ENCODE measurements at regions not wholly inside any gene's neighbourhood (a gene's known extent, or its start where the extent isn't known, plus 50 kb on each side); places are given as distances from the start of the nearest gene placed in this dataset.

DNA sequence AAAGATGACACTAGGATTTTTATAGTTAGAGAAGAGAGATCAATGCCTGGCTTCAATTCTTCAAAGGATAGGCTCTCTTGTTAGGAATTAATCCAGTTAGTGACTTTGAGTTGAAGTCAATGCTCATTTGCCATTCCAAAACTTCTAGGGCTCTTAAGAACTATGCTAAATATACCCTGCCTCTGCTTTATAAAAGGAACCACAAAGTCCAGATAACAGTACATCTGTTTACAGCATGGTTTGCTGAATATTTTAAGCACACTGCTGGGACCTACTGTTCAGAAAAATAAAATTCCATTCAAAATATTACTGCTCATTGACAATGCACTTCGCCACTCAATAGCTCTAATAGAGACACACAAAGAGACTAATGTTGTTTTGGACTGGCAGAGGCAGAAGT, 786.6 kb upstream of the DPPA4 start:
- intact Hi-C loops (cut with micrococcal nuclease), result no loop called here
- Mint-ChIP-seq H3K9me3 (peaks cover 20% of the 10 kb centered on the region), H3K4me3 (no peak overlapping the region), H3K4me1 (ENCODE audit: low read depth) (no peaks in the 10 kb centered on the region), H3K36me3 (ENCODE audit: low read depth) (no peaks in the 10 kb centered on the region), H3K27me3 (no peaks in the 10 kb centered on the region), H3K27ac (no peak overlapping the region)

DNA sequence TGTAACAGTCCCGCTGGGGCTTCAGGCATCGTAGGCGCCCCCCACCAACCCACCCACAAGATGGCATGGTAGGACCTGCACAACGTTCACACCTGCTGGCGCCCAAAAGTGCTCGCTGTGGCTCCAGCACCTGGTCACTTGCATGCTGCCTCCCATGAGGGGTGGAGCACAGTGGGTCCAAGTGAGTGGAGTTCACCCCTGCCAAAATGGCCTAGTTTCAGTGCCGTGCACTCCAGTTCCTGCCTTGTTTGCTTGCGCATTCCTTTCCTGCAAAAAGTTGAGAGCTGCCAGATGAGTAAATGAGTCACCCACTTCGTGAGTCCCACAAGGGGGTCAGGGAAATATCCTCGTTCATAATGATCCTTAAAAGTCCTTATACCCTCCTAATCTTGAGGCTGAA, 788.7 kb upstream of the DPPA4 start:
- Mint-ChIP-seq H3K4me1 (ENCODE audit: low read depth) (no peaks in the 10 kb centered on the region), H3K4me3 (no peak overlapping the region), H3K9me3 (peaks cover 33% of the 10 kb centered on the region), H3K36me3 (ENCODE audit: low read depth) (no peaks in the 10 kb centered on the region), H3K27ac (no peak overlapping the region), H3K27me3 (no peaks in the 10 kb centered on the region)
- intact Hi-C loops (cut with micrococcal nuclease), result loop anchor here (5.0 kb wide), 1 partner anchor 51 kb away; no protein-coding TSS in a partner anchor

DNA sequence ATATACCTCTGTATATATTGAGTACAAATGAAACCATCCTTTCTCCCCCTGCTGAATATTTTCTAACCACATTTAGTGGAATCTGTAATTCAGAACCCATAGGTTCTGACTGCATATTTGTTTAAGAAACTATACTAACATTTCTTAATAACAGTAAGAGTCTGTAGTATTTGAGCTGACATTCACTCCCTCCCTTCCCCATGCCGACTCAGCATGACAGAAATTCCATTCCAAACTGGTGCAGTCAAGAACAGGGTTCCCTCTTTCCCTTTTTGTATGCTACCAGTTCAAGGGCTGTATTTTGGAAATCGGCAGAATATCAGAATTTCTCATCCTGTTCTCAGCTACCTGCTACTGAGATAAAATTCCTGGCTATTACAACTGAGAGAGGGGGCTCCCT, 796.6 kb upstream of the DPPA4 start:
- H3K27ac Mint-ChIP-seq, result no peak overlapping the region

DNA sequence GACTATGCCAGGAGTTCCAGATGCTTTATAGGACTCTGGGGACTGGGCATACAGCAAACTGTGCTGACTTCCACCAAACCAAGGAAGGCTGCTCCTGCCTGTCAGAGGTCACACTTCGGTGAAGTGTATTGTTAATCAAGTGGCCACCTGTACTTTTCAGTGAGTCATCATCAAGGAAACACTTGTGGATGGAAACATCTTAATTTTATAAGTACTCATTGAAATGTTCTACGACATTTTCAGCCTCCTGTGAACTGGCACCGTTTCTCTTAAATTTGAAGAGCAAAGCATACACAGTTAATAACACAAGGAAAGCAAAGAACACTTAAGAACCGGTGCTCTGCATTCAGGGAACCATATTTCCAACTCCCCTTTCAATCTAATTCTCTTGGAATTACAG, 801.7 kb upstream of the DPPA4 start:
- no peaks in the 10 kb centered on the region for H3K4me1 Mint-ChIP-seq (ENCODE audit: low read depth)
- no peaks in the 10 kb centered on the region for H3K27me3 Mint-ChIP-seq
- H3K4me3 Mint-ChIP-seq, result no peak overlapping the region
- intact Hi-C loops (cut with micrococcal nuclease), result no loop called here
- H3K9me3 Mint-ChIP-seq, result peaks cover 36% of the 10 kb centered on the region
- H3K27ac Mint-ChIP-seq, result no peak overlapping the region
- no peaks in the 10 kb centered on the region for H3K36me3 Mint-ChIP-seq (ENCODE audit: low read depth)

More for the DNA sequence above, 796.6 kb upstream of the DPPA4 start:
- Mint-ChIP-seq H3K4me1 (ENCODE audit: low read depth) (no peaks in the 10 kb centered on the region), H3K4me3 (no peak overlapping the region), H3K27me3 (no peaks in the 10 kb centered on the region), H3K9me3 (peaks cover 50% of the 10 kb centered on the region), H3K36me3 (ENCODE audit: low read depth) (no peaks in the 10 kb centered on the region)
- intact Hi-C loops (cut with micrococcal nuclease), result no loop called here

DNA sequence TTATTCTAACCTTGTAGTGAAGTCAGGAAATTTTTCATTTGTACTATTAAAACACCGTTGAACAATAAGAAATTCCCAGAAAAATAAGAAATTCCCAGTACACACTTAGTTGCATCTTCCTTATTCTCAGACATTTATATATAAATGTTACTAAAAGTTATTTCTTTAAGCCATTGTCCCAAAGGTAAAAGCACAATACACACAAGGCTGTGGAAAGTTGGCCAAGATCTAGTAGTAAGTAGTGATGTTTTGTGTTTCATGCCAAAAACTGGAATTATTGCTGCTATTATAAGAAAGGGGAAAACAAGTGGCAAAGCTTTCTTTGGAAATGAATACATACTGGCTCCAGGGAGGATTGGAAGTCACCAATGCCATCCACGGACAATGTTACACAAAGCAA, 802.5 kb upstream of the DPPA4 start:
- H3K9me3 Mint-ChIP-seq, result peaks cover 28% of the 10 kb centered on the region
- H3K36me3 Mint-ChIP-seq (ENCODE audit: low read depth), result no peaks in the 10 kb centered on the region
- no peak overlapping the region for H3K27ac Mint-ChIP-seq
- no peaks in the 10 kb centered on the region for H3K27me3 Mint-ChIP-seq
- H3K4me3 Mint-ChIP-seq, result no peak overlapping the region
- intact Hi-C loops (cut with micrococcal nuclease), result no loop called here
- no peaks in the 10 kb centered on the region for H3K4me1 Mint-ChIP-seq (ENCODE audit: low read depth)

DNA sequence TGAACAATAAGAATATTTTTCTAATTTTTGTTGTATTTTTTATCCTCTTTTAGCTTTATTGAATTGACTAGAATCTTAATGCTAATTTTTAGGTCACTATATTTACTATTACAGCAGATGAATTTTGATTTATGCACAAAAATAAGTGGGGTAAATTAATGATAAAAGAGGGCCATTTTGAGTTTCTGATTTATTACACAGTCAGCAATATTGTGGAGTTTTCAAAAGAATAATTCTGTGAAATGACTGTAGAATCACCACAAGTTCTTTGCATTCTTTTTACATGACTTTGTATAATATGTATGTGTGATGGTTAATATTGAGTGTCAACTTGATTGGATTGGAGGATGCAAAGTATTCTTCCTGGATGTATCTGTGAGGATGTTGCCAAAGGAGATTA, 812.4 kb upstream of the DPPA4 start:
- no peaks in the 10 kb centered on the region for H3K36me3 Mint-ChIP-seq (ENCODE audit: low read depth)
- no peaks in the 10 kb centered on the region for H3K4me1 Mint-ChIP-seq (ENCODE audit: low read depth)
- H3K27ac Mint-ChIP-seq, result no peak overlapping the region
- no peak overlapping the region for H3K4me3 Mint-ChIP-seq
- H3K9me3 Mint-ChIP-seq, result peaks cover 17% of the 10 kb centered on the region
- intact Hi-C loops (cut with micrococcal nuclease), result no loop called here
- H3K27me3 Mint-ChIP-seq, result no peaks in the 10 kb centered on the region

DNA sequence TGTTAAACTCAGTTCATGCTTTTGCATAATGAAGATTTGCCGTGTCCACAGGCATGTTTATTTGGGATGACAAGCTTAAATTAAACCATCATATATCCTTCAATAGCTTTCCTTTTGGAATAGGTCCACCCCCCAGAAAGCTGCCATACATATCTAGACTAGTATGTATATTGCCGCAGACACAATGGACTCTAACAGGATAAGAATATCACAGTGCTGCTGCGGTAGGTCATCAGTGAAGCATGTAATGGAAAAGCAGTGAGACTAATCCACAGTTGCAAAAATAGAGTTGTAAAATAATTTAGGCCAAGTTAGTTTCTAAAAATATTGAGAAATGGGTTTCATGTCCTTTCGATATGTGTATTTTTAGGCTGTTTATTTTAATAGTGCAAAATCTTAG, 819.9 kb upstream of the DPPA4 start:
- no peaks in the 10 kb centered on the region for H3K4me1 Mint-ChIP-seq (ENCODE audit: low read depth)
- peaks cover 9% of the 10 kb centered on the region for H3K9me3 Mint-ChIP-seq
- H3K4me3 Mint-ChIP-seq, result no peak overlapping the region
- H3K27ac Mint-ChIP-seq, result no peak overlapping the region
- intact Hi-C loops (cut with micrococcal nuclease), result no loop called here
- H3K36me3 Mint-ChIP-seq (ENCODE audit: low read depth), result no peaks in the 10 kb centered on the region
- H3K27me3 Mint-ChIP-seq, result no peaks in the 10 kb centered on the region

DNA sequence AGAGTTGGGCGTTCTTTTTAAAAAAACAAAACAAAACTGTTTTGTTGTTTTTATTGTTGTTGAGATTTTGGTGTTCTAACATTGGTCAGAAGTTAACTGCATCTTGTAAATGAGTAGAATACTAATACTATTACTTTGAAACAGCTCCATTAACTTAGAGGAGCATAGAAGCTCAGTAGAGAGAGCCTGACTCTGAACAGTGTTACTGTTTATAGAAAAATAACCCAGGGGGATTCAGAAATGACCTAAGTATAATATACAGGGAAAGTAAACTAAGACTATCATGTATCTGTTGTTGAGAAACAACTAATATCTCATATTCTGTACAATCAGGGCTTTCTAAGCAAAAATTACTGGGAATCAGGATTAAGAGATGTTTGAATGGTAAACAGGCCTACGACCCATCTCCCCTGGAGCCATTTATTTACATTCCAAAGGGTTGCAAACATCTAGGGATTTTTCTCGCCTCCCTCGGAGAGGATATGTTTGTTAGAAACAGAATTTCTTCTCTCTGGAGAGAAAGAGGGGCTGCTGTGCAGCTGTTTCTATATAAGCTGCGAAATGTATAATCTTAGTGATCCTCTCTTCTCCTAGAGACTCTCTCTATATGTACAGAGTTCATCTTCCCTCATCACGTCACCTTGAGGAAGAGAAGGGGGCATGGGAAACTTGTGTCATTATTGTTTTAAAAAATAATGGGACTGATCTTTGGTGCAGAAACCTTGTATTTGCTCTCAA, 827.5 kb upstream of the DPPA4 start:
- Mint-ChIP-seq H3K27ac (no peak overlapping the region), H3K36me3 (ENCODE audit: low read depth) (no peaks in the 10 kb centered on the region), H3K9me3 (peaks cover 17% of the 10 kb centered on the region), H3K4me1 (ENCODE audit: low read depth) (no peaks in the 10 kb centered on the region), H3K4me3 (no peak overlapping the region), H3K27me3 (no peaks in the 10 kb centered on the region)
- intact Hi-C loops (cut with micrococcal nuclease), result no loop called here

DNA sequence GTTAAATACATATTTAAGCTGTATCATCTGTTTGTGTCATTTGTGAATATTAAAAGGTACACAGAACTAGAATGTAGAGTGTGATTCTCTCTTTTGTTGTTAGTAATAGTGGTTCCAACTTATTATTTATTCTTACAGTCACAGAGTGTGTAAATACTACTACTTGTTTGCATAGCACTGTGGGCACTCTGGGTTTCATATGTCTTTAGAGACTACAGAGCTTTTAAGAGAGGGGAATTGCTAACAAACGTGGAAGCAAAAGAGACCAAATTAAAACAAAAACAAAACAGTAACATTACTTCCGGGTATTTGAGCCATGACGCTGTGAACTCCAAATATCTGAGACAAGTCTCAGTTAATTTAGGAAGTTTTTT, 828.0 kb upstream of the DPPA4 start:
- Mint-ChIP-seq H3K27me3 (no peaks in the 10 kb centered on the region), H3K4me3 (no peak overlapping the region), H3K4me1 (ENCODE audit: low read depth) (no peaks in the 10 kb centered on the region), H3K27ac (no peak overlapping the region), H3K36me3 (ENCODE audit: low read depth) (no peaks in the 10 kb centered on the region), H3K9me3 (peaks cover 17% of the 10 kb centered on the region)
- intact Hi-C loops (cut with micrococcal nuclease), result no loop called here

DNA sequence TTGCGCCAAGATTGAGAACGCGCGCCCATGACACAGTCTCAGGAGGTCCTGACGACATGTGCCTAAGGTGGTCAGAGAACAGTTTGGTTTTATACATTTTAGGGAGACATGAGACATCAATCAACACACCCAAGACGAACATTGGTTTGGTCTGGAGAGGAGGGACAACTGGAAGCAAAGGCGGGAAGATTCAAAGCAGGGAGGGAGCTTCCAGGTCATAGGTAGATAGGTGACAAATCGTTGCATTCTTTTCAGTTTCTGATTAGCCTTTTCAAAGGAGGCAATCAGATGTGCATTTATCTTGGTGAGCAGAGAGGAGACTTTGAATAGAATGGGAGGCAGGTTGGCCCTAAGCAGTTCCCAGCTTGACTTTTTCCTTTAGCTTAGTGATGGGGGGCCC, 828.4 kb upstream of the DPPA4 start:
- Mint-ChIP-seq H3K36me3 (ENCODE audit: low read depth) (no peaks in the 10 kb centered on the region), H3K9me3 (peaks cover 17% of the 10 kb centered on the region), H3K27ac (no peak overlapping the region), H3K27me3 (no peaks in the 10 kb centered on the region), H3K4me3 (no peak overlapping the region), H3K4me1 (ENCODE audit: low read depth) (no peaks in the 10 kb centered on the region)
- intact Hi-C loops (cut with micrococcal nuclease), result no loop called here

DNA sequence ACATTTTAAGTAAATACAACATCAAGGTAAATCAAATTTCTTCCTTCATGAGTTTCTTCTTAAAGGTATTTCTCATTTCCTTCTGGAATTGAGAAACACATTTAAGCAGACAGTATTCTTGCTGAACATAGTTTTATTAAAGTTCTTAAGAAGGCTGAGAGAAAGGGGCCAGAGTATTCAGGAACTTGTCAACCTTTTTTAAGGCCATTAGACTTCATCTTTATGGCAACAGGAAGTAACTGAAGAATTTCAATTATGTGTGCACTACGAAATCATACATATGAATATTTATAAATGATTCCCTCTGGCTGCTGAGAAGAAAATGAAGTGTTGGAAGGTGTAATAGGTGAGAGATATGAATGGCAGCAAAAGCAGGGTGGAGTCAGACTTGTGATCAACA, 829.4 kb upstream of the DPPA4 start:
- Mint-ChIP-seq H3K4me1 (ENCODE audit: low read depth) (no peaks in the 10 kb centered on the region), H3K36me3 (ENCODE audit: low read depth) (no peaks in the 10 kb centered on the region), H3K27me3 (no peaks in the 10 kb centered on the region), H3K27ac (no peak overlapping the region), H3K4me3 (no peak overlapping the region), H3K9me3 (peaks cover 17% of the 10 kb centered on the region)
- intact Hi-C loops (cut with micrococcal nuclease), result no loop called here

DNA sequence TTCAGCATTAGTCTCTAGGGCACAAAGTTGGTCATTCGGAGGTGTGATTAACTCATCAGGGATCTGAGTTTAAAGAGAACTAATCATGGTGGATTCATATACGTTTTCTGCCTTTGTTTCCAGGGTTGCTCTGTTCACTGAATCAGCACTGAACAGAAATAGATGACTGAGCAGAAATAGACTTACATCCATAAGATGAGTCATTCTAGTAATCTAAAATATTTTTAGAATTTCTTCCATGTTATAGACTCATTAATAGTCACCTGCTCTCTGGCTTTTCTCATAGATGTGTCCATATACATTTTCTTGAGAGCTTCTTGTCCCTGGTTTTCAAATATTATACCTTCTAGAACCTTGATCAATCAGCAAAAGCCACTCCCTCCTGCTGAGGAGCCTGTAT, 837.6 kb upstream of the DPPA4 start:
- Mint-ChIP-seq H3K4me3 (no peak overlapping the region), H3K27ac (no peak overlapping the region), H3K9me3 (no peaks in the 10 kb centered on the region), H3K36me3 (ENCODE audit: low read depth) (no peaks in the 10 kb centered on the region), H3K27me3 (no peaks in the 10 kb centered on the region), H3K4me1 (ENCODE audit: low read depth) (no peaks in the 10 kb centered on the region)
- intact Hi-C loops (cut with micrococcal nuclease), result loop anchor here (5.0 kb wide), 1 partner anchor 48 kb away; no protein-coding TSS in a partner anchor

DNA sequence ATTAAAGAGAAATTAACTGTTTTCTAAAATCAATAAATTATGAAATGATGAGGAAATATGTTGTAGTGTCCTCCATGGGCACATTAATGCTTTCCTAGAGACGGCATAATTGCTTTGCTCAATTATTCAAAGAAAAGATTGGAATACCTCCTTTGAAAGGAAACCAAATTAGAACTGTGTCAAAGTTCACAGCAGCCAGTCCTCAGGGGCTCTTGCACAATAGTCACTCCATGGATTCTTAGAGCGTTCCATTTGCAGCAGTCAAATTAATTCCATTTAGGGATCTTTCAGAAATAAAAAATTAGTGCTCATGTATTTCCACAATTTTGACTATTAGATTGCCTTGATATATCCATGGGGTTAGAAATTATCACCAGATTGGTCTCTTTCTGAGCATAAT, 841.6 kb upstream of the DPPA4 start:
- intact Hi-C loops (cut with micrococcal nuclease), result loop anchor here (5.0 kb wide), 1 partner anchor 52 kb away; no protein-coding TSS in a partner anchor
- Mint-ChIP-seq H3K4me3 (no peak overlapping the region), H3K36me3 (ENCODE audit: low read depth) (no peaks in the 10 kb centered on the region), H3K4me1 (ENCODE audit: low read depth) (no peaks in the 10 kb centered on the region), H3K27me3 (no peaks in the 10 kb centered on the region), H3K27ac (no peak overlapping the region), H3K9me3 (no peaks in the 10 kb centered on the region)

DNA sequence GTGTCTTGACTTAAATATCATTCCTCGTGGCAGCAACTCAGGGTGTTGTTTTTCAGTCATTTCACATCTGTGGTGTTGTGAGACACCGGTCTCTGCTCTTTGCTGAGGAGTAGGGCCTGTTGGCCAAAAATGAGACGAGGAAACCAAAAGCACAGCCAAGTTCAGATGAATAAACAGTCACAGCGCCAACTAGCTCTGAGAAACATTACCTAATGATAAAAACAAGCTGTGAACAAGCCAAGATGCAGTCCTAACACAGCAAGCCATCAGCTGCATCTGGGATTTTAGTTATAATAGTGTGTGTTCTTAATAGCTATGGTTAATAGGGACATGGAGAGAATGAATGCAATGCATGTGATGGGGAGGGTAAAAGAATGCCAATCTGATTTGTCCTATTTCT, 843.4 kb upstream of the DPPA4 start:
- Mint-ChIP-seq H3K9me3 (no peaks in the 10 kb centered on the region), H3K36me3 (ENCODE audit: low read depth) (no peaks in the 10 kb centered on the region), H3K27me3 (no peaks in the 10 kb centered on the region), H3K4me3 (no peak overlapping the region), H3K4me1 (ENCODE audit: low read depth) (no peaks in the 10 kb centered on the region), H3K27ac (no peak overlapping the region)
- intact Hi-C loops (cut with micrococcal nuclease), result no loop called here

DNA sequence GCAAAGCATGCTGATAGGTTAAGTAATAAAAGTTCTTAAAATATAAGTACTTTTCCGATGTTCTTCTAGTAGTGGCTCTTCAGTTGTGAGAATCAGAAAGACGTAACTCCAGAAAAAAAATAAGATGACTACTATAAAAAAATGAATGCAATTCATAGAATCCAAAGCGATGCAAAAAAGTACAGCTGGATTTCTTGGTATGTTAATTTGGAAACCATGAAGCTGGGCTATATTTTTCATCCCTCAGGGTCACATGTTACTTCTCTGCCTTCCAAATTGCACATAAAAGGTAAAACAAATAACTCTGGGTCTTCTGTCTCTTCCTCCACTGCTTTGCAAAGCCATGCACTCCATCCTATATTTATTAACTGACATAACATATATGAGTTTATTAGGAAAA, 843.9 kb upstream of the DPPA4 start:
- Mint-ChIP-seq H3K4me3 (no peak overlapping the region), H3K27me3 (no peaks in the 10 kb centered on the region), H3K36me3 (ENCODE audit: low read depth) (no peaks in the 10 kb centered on the region), H3K4me1 (ENCODE audit: low read depth) (no peaks in the 10 kb centered on the region), H3K27ac (no peak overlapping the region), H3K9me3 (no peaks in the 10 kb centered on the region)
- intact Hi-C loops (cut with micrococcal nuclease), result no loop called here
